ENCODE measurements at regions not wholly inside any gene's neighbourhood (a gene's known extent, or its start where the extent isn't known, plus 50 kb on each side); places are given as distances from the start of the nearest gene placed in this dataset.
"Not testable (repeated sequence)": the region's sequence is repeated elsewhere in the genome, so short reads cannot be mapped to it uniquely, and the experiment has no call there.

DNA sequence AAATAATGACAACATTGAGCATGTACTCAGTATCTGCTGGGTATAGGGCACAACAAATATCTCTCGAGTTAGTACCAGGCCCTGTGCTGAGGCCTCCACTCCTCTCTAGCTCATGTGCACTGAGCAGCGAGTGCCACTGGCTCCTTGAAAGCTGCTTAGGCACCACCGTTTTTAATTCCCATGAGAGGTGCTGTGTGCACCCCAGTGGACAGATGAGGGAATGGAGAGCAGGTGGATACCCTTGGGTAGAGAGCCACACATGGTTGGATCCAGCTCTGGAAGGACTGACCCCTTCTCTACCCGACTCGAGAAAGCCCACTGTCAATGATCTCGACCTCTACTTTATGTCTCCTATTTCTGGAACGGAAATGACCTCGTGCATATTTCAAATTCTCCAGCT is 58.7 kb upstream of the NBPF8 start:
- H3K14ac ChIP-seq (ENCODE audit: insufficient read depth, low read length); H4K91ac ChIP-seq (ENCODE audit: insufficient read length, low read depth, low read length); H4K8ac ChIP-seq (replicated peaks; ENCODE audit: insufficient read length, low read depth, low read length); H2BK12ac ChIP-seq (ENCODE audit: insufficient read length, low read depth, low read length); H2BK15ac ChIP-seq (ENCODE audit: low read depth, low read length); H3K4me3 Mint-ChIP-seq; H3K36me3 Mint-ChIP-seq (ENCODE audit: insufficient read depth in 1 of 3, low read depth in 3 of 3); H3K4me1 ChIP-seq (ENCODE audit: insufficient read depth, low read length); H3K23ac ChIP-seq (ENCODE audit: insufficient read length, low read depth, low read length); H3K27me3 Mint-ChIP-seq (ENCODE audit: low read depth); H2BK120ac ChIP-seq (ENCODE audit: low read depth, low read length, poor library complexity, severe bottlenecking); H3K9ac ChIP-seq (ENCODE audit: extremely low read depth, insufficient read length, low read length); H3K4me2 ChIP-seq (ENCODE audit: insufficient read depth, insufficient read length, low read length); H3K9me3 ChIP-seq (ENCODE audit: control insufficient read depth, low read depth, low read length); H3K27ac ChIP-seq (ENCODE audit: insufficient read length, low read depth, low read length); H3K23me2 ChIP-seq (ENCODE audit: insufficient read length, low read depth, low read length, poor library complexity, severe bottlenecking); H3K9me3 Mint-ChIP-seq; H2BK20ac ChIP-seq (ENCODE audit: low read depth, low read length, poor library complexity, severe bottlenecking); H3K79me1 ChIP-seq (ENCODE audit: insufficient read depth, low read depth, low read length, poor library complexity, severe bottlenecking); H3K4ac ChIP-seq (ENCODE audit: low read depth, low read length); H3T11ph ChIP-seq (ENCODE audit: low read length); H3K18ac ChIP-seq (ENCODE audit: insufficient read length, low read depth, low read length); H3K27me3 ChIP-seq (ENCODE audit: insufficient read depth, low read length); H2AK5ac ChIP-seq (ENCODE audit: insufficient read length, low read length); H2AFZ ChIP-seq (ENCODE audit: low read length); H3K79me2 ChIP-seq (ENCODE audit: insufficient read depth, low read length); H3K56ac ChIP-seq (ENCODE audit: insufficient read length, low read depth, low read length); H4K20me1 ChIP-seq (ENCODE audit: control insufficient read depth, insufficient read depth, insufficient read length); H3K27ac Mint-ChIP-seq; H3K4me1 Mint-ChIP-seq; H2BK5ac ChIP-seq (ENCODE audit: insufficient read length, low read length); H4K5ac ChIP-seq (ENCODE audit: insufficient read length, low read depth, low read length): not testable (repeated sequence)
- WGBS (ENCODE audit: extremely low coverage, insufficient read length, low lambda C conversion rate) = no CpG with 5 or more reads among the region's 8 CpGs
- TF ChIP-seq, protein P1, sequence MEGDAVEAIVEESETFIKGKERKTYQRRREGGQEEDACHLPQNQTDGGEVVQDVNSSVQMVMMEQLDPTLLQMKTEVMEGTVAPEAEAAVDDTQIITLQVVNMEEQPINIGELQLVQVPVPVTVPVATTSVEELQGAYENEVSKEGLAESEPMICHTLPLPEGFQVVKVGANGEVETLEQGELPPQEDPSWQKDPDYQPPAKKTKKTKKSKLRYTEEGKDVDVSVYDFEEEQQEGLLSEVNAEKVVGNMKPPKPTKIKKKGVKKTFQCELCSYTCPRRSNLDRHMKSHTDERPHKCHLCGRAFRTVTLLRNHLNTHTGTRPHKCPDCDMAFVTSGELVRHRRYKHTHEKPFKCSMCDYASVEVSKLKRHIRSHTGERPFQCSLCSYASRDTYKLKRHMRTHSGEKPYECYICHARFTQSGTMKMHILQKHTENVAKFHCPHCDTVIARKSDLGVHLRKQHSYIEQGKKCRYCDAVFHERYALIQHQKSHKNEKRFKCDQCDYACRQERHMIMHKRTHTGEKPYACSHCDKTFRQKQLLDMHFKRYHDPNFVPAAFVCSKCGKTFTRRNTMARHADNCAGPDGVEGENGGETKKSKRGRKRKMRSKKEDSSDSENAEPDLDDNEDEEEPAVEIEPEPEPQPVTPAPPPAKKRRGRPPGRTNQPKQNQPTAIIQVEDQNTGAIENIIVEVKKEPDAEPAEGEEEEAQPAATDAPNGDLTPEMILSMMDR (conservative IDR thresholded peaks at IDR 0.05) = peak; percentile 36; the same call in 2 of the 3 replicates
- peak; percentile 25 for DNase-seq

DNA sequence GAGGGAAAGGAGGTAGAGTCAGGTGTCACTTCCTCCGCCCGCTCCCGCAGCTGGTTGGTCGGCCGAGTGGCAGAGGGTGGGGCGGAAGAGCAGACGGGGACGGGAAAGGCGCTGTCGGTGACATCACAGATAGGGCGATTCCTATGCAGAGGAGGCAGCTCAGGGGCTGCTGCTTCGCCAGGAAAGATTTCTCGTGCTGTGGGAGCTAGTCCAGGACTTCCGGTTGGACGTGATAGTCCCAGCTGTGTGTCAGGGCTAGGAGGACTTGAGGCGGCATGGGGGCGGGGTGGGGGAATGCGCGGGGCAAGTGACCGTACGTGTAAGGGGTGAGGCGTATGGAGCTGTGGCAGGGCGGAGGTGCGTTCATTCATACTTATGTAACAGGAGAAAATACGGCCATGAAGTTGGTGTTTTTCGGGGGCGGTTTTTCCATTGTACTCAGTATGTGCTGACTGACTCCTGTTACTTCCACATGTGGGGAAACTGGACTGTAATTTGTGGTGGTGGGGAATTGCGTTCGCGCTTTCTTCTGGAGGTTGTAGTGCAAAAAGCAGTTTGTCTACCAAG is 60.1 kb upstream of the NBPF8 start:
- not testable (repeated sequence) for H3T11ph ChIP-seq (ENCODE audit: low read length); H3K36me3 Mint-ChIP-seq (ENCODE audit: insufficient read depth in 1 of 3, low read depth in 3 of 3); H3K27ac ChIP-seq (ENCODE audit: insufficient read length, low read depth, low read length); H3K9me3 Mint-ChIP-seq; H3K79me2 ChIP-seq (ENCODE audit: insufficient read depth, low read length); H3K9me3 ChIP-seq (ENCODE audit: control insufficient read depth, low read depth, low read length); H3K9ac ChIP-seq (ENCODE audit: extremely low read depth, insufficient read length, low read length); H4K20me1 ChIP-seq (ENCODE audit: control insufficient read depth, insufficient read depth, insufficient read length); H4K5ac ChIP-seq (ENCODE audit: insufficient read length, low read depth, low read length); H2AFZ ChIP-seq (ENCODE audit: low read length); H3K4me2 ChIP-seq (ENCODE audit: insufficient read depth, insufficient read length, low read length); H2BK15ac ChIP-seq (ENCODE audit: low read depth, low read length); H3K79me1 ChIP-seq (ENCODE audit: insufficient read depth, low read depth, low read length, poor library complexity, severe bottlenecking); H3K56ac ChIP-seq (ENCODE audit: insufficient read length, low read depth, low read length); H3K4me1 Mint-ChIP-seq; H3K4me1 ChIP-seq (ENCODE audit: insufficient read depth, low read length); H3K27me3 ChIP-seq (ENCODE audit: insufficient read depth, low read length); H4K8ac ChIP-seq (replicated peaks; ENCODE audit: insufficient read length, low read depth, low read length); H3K4ac ChIP-seq (ENCODE audit: low read depth, low read length); H2AK5ac ChIP-seq (ENCODE audit: insufficient read length, low read length); H2BK5ac ChIP-seq (ENCODE audit: insufficient read length, low read length); H4K91ac ChIP-seq (ENCODE audit: insufficient read length, low read depth, low read length); H2BK120ac ChIP-seq (ENCODE audit: low read depth, low read length, poor library complexity, severe bottlenecking); H2BK20ac ChIP-seq (ENCODE audit: low read depth, low read length, poor library complexity, severe bottlenecking); H3K27me3 Mint-ChIP-seq (ENCODE audit: low read depth); H3K23ac ChIP-seq (ENCODE audit: insufficient read length, low read depth, low read length); H3K23me2 ChIP-seq (ENCODE audit: insufficient read length, low read depth, low read length, poor library complexity, severe bottlenecking); H2BK12ac ChIP-seq (ENCODE audit: insufficient read length, low read depth, low read length)
- Histone ChIP-seq H3K18ac (ENCODE audit: insufficient read length, low read depth, low read length) (peak overlapping the region; percentile 93), H3K14ac (ENCODE audit: insufficient read depth, low read length) (peak overlapping the region; percentile 82; the same call in 1 of the 2 replicates)
- no CpG with 5 or more reads among the region's 30 CpGs for WGBS (ENCODE audit: extremely low coverage, insufficient read length, low lambda C conversion rate)
- peak; percentile 49 for DNase-seq
- Mint-ChIP-seq H3K27ac (peak overlapping the region; percentile 98 to 100 (median 99)), H3K4me3 (peak overlapping the region; percentile 74 to 81)

Measured in H9 (cell line).